HUDEP-2 (cell line): ENCODE measurements at regions not wholly inside any gene's neighbourhood (a gene's known extent, or its start where the extent isn't known, plus 50 kb on each side); places are given as distances from the start of the nearest gene placed in this dataset.
A peak's percentile ranks its signal among the peaks of the same experiment; 100 is the strongest.

Source experiments
- DNase-seq, 76 experiments: peaks; one replicate each; lab custom pipeline; 2025; ENCODE audit not compliant: unreplicated experiment in 76 of 76; lab: John Stamatoyannopoulos, UW

- no peak for DNase-seq
These were observed 58.8 kb downstream of the SPRY1 start for GRCh38 chr4:123455360-123455759.

- no peak for DNase-seq
These were observed 65.4 kb downstream of the SPRY1 start for GRCh38 chr4:123462007-123462406.

- DNase-seq, result no peak
These were observed 67.3 kb downstream of the SPRY1 start for GRCh38 chr4:123463869-123464268.

- DNase-seq, result no peak
These were observed 68.8 kb downstream of the SPRY1 start for GRCh38 chr4:123465416-123465815.

GRCh38 chr4:123466080-123466785 is 69.6 kb downstream of the SPRY1 start:
- DNase-seq, result no peak

- DNase-seq, result no peak
These were observed 72.0 kb downstream of the SPRY1 start for GRCh38 chr4:123468479-123469031.

- DNase-seq, result no peak
These were observed 72.7 kb downstream of the SPRY1 start for GRCh38 chr4:123469245-123469644.

- DNase-seq, result no peak
These were observed 73.1 kb downstream of the SPRY1 start for GRCh38 chr4:123469696-123470095.

- no peak for DNase-seq
These were observed 74.0 kb downstream of the SPRY1 start for GRCh38 chr4:123470640-123471039.

- DNase-seq, result no peak
These were observed 75.2 kb downstream of the SPRY1 start for GRCh38 chr4:123471655-123472369.

GRCh38 chr4:123474817-123475216 is 78.2 kb downstream of the SPRY1 start:
- no peak for DNase-seq

GRCh38 chr4:123476089-123476488 is 79.5 kb downstream of the SPRY1 start:
- DNase-seq, result no peak

- DNase-seq, result no peak
These were observed 81.2 kb downstream of the SPRY1 start for GRCh38 chr4:123477711-123478209.

- no peak for DNase-seq
These were observed 82.3 kb downstream of the SPRY1 start for GRCh38 chr4:123478859-123479345.

- no peak for DNase-seq
These were observed 83.3 kb downstream of the SPRY1 start for GRCh38 chr4:123479944-123480343.

- DNase-seq, result peak in 14 of 76 experiments; percentile 2 to 34 (median 10)
These were observed 84.3 kb downstream of the SPRY1 start for GRCh38 chr4:123480706-123481418.

GRCh38 chr4:123481717-123482116 is 85.1 kb downstream of the SPRY1 start:
- DNase-seq, result no peak

GRCh38 chr4:123484291-123484926 is 87.8 kb downstream of the SPRY1 start:
- DNase-seq, result no peak

GRCh38 chr4:123485601-123486000 is 89.0 kb downstream of the SPRY1 start:
- no peak for DNase-seq

GRCh38 chr4:123488916-123489315 is 92.3 kb downstream of the SPRY1 start:
- DNase-seq, result peak in 24 of 76 experiments; percentile 1 to 44 (median 20)
